Lower leg skin (tissue), 4 donors: ENCODE measurements at regions not wholly inside any gene's neighbourhood (a gene's known extent, or its start where the extent isn't known, plus 50 kb on each side); places are given as distances from the start of the nearest gene placed in this dataset.

Experiments
- DNase-seq, 2 donors: peaks; one replicate each; pipeline ENCODE4 v3.0.0-alpha.2; 2019; ENCODE audit warnings: low spot score in 2 of 2
- H3K4me3 ChIP-seq: fragments of 200-600 bp; sonication (generic); 2 replicates; pipeline ENCODE4 v1.5.1; 2017; ENCODE audit warnings: mild to moderate bottlenecking, low read depth; ENCODE audit not compliant: poor library complexity, severe bottlenecking
- POLR2A ChIP-seq, 2 donors: fragments of 450-650 bp; IDR thresholded peaks; one replicate each; pipeline ENCODE4 v1.6.1; 2016 to 2017; ENCODE audit warnings: antibody characterized with exemption in 2 of 2, mild to moderate bottlenecking in 1 of 2, moderate library complexity in 1 of 2
- WGBS, 2 donors: methylation state at CpG; one replicate each; pipeline ENCODE4 v1.1.5; 2018; 5-methylcytosine and 5-hydroxymethylcytosine counted together
- intact Hi-C: fragments of 100-400 bp; cut with DNase I; formaldehyde crosslinking; loops from one replicate; pipeline ENCODE4 v1.15.0; 2023; ENCODE audit warnings: low total_unique reads
- TF ChIP-seq, protein P1 (sequence below), 3 donors: fragments of 450-650 bp; IDR thresholded peaks; one replicate each; pipeline ENCODE4 v1.5.1; 2016; ENCODE audit warnings: antibody characterized with exemption in 3 of 3, mild to moderate bottlenecking in 3 of 3, moderate library complexity in 2 of 3

DNA sequence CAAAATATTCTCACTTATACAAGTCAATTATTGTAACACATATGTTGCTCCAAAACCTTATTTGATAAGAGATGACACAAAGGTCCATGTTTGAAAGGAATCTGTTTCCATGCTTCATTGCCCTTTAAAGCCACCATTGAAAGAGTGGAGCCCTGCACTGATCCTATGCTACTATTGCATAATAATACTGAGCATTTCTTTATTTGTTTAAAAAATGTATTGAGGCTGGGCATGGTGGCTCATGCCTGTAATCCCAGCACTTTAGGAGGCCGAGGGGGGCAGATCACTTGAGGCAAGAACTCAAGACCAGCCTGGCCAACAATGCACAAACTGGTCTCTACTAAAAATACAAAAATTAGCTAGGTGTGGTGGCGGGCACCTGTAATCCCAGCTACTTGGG lies 178.8 kb upstream of the STARD13 start:
- H3K4me3 ChIP-seq = no peak overlapping the region
- intact Hi-C loops = no loop called here
- TF ChIP-seq, protein P1, sequence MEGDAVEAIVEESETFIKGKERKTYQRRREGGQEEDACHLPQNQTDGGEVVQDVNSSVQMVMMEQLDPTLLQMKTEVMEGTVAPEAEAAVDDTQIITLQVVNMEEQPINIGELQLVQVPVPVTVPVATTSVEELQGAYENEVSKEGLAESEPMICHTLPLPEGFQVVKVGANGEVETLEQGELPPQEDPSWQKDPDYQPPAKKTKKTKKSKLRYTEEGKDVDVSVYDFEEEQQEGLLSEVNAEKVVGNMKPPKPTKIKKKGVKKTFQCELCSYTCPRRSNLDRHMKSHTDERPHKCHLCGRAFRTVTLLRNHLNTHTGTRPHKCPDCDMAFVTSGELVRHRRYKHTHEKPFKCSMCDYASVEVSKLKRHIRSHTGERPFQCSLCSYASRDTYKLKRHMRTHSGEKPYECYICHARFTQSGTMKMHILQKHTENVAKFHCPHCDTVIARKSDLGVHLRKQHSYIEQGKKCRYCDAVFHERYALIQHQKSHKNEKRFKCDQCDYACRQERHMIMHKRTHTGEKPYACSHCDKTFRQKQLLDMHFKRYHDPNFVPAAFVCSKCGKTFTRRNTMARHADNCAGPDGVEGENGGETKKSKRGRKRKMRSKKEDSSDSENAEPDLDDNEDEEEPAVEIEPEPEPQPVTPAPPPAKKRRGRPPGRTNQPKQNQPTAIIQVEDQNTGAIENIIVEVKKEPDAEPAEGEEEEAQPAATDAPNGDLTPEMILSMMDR (IDR thresholded peaks at IDR 0.05) = no peak
- TF ChIP-seq POLR2A (IDR thresholded peaks at IDR 0.05) = no peak
- no peak for DNase-seq
- WGBS, 2 donors = 92 to 100% methylated on average over 2 of the region's 2 CpGs

DNA sequence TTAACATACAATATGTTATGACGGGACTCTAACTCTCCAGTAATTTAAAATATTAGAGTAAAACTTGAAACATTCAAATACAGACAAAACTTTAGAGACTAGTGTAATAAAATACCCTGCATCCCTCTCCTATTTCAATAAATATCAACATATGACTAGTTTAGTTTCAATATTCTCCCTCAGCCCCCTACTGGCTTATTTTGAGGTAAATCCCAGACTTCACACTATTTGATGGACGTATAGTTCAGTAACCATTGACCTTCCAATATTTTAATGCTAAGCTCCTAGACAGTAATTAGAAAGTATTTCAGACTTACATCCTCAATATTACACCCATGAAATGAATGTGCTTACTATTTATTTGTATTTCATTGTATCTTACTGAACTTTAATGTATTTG lies 180.7 kb upstream of the STARD13 start:
- TF ChIP-seq, protein P1 (IDR thresholded peaks at IDR 0.05) = no peak
- no peak for TF ChIP-seq POLR2A (IDR thresholded peaks at IDR 0.05)
- no peak overlapping the region for H3K4me3 ChIP-seq
- no peak for DNase-seq
- intact Hi-C loops = no loop called here
- 84 to 90% methylated on average over 2 of the region's 2 CpGs for WGBS, 2 donors

DNA sequence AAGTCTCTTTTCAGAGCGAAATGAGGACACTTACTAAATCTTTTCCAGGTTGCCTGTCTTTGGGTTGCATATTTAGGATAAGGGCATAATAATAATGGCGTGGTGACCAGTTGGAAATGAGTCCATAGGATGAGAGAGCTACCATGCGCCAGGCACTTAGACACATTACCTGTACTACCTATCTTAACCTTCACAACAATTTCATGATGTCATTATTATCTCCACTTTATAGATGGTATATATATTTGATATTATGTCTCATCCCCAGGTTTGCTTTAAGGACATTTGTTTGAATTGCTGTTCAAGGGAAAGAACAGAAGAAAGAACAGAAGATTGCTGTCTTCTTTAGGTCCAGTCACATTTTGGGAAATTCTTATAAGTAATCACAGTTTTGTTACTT lies 182.0 kb upstream of the STARD13 start:
- no peak for DNase-seq

DNA sequence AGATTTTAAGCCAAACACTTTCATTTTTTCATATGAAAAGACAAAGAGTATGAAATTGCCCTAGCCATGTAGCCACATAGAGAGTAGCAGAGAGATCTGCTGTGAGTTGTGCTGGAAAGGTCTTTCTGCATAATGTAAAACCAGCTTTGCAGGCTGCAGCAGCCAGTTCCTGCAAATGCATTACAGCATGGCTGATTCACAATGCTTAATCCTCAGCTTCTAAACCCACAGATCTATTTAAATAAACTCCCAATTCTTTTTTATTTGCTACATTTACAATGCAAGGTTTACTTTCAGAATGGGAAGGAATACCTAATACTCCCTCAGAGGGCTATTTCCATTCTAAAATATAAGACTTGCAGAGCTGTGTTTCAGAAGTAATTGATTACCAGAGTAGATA lies 185.6 kb upstream of the STARD13 start:
- intact Hi-C loops = no loop called here
- H3K4me3 ChIP-seq = no peak overlapping the region
- no peak for DNase-seq
- no peak for TF ChIP-seq POLR2A (IDR thresholded peaks at IDR 0.05)
- TF ChIP-seq, protein P1 (IDR thresholded peaks at IDR 0.05) = no peak

More for the DNA sequence above, 182.0 kb upstream of the STARD13 start:
- WGBS, 2 donors = 79 to 97% methylated on average over 3 of the region's 3 CpGs
- intact Hi-C loops = no loop called here
- H3K4me3 ChIP-seq = no peak overlapping the region
- TF ChIP-seq, protein P1 (IDR thresholded peaks at IDR 0.05) = no peak
- no peak for TF ChIP-seq POLR2A (IDR thresholded peaks at IDR 0.05)

DNA sequence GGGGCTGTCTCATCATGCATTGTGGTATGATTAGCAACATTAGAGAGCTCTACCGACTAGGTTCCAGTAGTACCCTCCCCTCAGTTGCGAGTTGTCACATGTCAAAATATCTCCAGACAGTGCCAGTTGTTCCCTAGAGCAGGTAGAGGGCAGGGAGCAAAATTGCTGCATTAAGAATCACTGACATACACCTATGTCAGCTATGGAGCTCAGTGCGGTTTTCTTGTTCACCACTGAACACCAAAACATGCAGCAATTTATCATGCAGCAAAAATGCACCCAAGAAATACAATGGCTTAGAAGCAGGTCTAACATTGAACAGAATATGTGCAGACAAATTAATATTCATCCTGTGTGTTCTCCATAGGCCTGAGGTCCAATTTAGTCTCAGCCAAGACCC lies 186.9 kb upstream of the STARD13 start:
- intact Hi-C loops = no loop called here
- 64 to 76% methylated on average over 3 of the region's 3 CpGs for WGBS, 2 donors
- no peak for DNase-seq
- no peak for TF ChIP-seq POLR2A (IDR thresholded peaks at IDR 0.05)
- TF ChIP-seq, protein P1 (IDR thresholded peaks at IDR 0.05) = no peak
- no peak overlapping the region for H3K4me3 ChIP-seq

DNA sequence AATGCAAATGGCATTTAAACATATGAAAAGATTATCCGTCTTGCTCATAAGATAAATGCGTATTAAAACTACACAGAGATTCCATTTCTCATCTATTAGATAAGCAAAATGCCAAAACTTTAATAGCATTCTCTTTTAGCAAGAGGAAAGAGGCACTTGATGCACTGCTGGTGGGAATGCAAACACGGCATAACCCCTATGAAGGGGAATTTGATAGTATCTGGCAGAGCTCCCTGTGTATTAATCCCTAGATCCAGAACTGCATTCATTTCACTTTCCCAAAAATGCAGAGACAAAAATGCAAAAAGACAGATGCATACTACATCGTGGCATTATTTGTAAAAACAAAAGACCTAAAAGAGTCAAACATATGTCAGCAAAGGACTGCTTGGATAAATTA lies 193.6 kb upstream of the STARD13 start:
- H3K4me3 ChIP-seq = no peak overlapping the region
- no peak for TF ChIP-seq POLR2A (IDR thresholded peaks at IDR 0.05)
- TF ChIP-seq, protein P1 (IDR thresholded peaks at IDR 0.05) = no peak
- intact Hi-C loops = no loop called here
- DNase-seq = no peak
- 78 to 96% methylated on average over 4 of the region's 4 CpGs for WGBS, 2 donors
